OCI-LY3 (cell line): ENCODE measurements at regions not wholly inside any gene's neighbourhood (a gene's known extent, or its start where the extent isn't known, plus 50 kb on each side); places are given as distances from the start of the nearest gene placed in this dataset.

Experiments used
- H2AFZ ChIP-seq: fragments of 200-600, 300-600 bp; shearing (Covaris generic); 2 replicates; pipeline ENCODE4 v1.6.0; 2014; ENCODE audit warnings: antibody characterized with exemption, low read depth, low read length
- H3K27ac ChIP-seq: fragments of 200-600, 300-600 bp; sonication (generic); 2 replicates; pipeline ENCODE4 v1.5.1; 2014; ENCODE audit warnings: mild to moderate bottlenecking, low read length, moderate library complexity, mixed read lengths
- H3K27me3 ChIP-seq: fragments of 200-600, 300-600 bp; sonication (generic); 2 replicates; pipeline ENCODE4 v1.6.1; 2014; ENCODE audit warnings: low read depth, low read length, mixed read lengths
- H3K36me3 ChIP-seq: fragments of 200-600, 300-600 bp; sonication (generic); replicated peaks from 2 replicates; pipeline ENCODE3; 2014; ENCODE audit warnings: low read depth, low read length, mixed read lengths
- H3K4me1 ChIP-seq: fragments of 300-600, 200-600 bp; sonication (generic); 2 replicates; pipeline ENCODE4 v1.6.1; 2014; ENCODE audit warnings: low read length, mixed read lengths
- H3K4me2 ChIP-seq: fragments of 200-600, 300-600 bp; sonication (generic); 2 replicates; pipeline ENCODE4 v1.6.1; 2014; ENCODE audit warnings: low read length, mixed read lengths
- H3K4me3 ChIP-seq: fragments of 300-600, 200-600 bp; sonication (generic); 2 replicates; pipeline ENCODE4 v1.5.1; 2014; ENCODE audit warnings: antibody characterized with exemption, mild to moderate bottlenecking, low read length, moderate library complexity
- H3K79me2 ChIP-seq: fragments of 300-600, 200-600 bp; shearing (Covaris generic); 2 replicates; pipeline ENCODE4 v1.6.1; 2014; ENCODE audit warnings: mild to moderate bottlenecking, low read length, mixed read lengths
- H3K9ac ChIP-seq: fragments of 300-600, 200-600 bp; shearing (Covaris generic); 2 replicates; pipeline ENCODE4 v1.6.0; 2014; ENCODE audit warnings: mild to moderate bottlenecking, low read length, moderate library complexity
- H3K9me3 ChIP-seq: fragments of 200-600, 300-600 bp; shearing (Covaris generic); 2 replicates; pipeline ENCODE4 v1.6.1; 2014; ENCODE audit warnings: low read length, mixed read lengths; ENCODE audit not compliant: insufficient read depth
- H4K20me1 ChIP-seq: fragments of 200-600, 300-600 bp; sonication (generic); 2 replicates; pipeline ENCODE4 v1.6.1; 2016; ENCODE audit warnings: low read length, mixed read lengths; ENCODE audit not compliant: insufficient read depth
- CTCF ChIP-seq: fragments of 200-600, 300-600 bp; sonication (generic); IDR thresholded peaks from 2 replicates; pipeline ENCODE4 v1.5.1; 2014; ENCODE audit warnings: antibody characterized with exemption, low read length, low read depth
- EZH2phosphoT487 ChIP-seq: fragments of 200-600 bp; shearing (Covaris generic); IDR thresholded peaks from 2 replicates; pipeline ENCODE4 v1.6.1; 2018; ENCODE audit warnings: antibody characterized with exemption, mixed run types, low read depth

DNA sequence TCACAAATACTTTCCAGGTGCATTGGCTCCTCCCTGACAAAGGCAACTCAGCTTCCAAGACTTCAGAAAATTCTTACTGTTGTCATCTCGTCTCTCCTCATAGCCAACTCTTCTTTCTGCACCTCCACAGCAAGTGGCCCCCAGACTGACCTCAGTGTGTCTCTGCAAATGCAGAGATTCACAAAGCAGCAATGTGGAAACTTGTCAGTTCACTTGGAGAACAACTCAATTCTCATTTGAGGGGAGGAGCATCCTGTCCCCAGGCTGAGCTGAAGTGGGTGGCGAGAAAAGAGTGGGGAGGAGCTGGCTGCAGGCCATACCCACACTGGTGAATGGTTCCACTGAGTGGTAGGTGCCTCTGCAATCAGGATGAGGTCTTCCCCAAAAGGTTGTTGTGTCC, 248.7 kb upstream of the IL12A start:
- Histone ChIP-seq H3K9ac (no peak overlapping the region), H3K9me3 (no peaks in the 10 kb centered on the region), H4K20me1 (no peaks in the 10 kb centered on the region), H3K4me3 (no peak overlapping the region), H2AFZ (no peak overlapping the region; the same call in 1 of the 2 replicates), H3K4me1 (no peaks in the 10 kb centered on the region), H3K27ac (no peak overlapping the region), H3K27me3 (0 out of 2 replicates have a peak, but pooled peaks cover 2% of the 10 kb centered on the region), H3K4me2 (no peak overlapping the region), H3K36me3 (no peaks in the 10 kb centered on the region), H3K79me2 (no peaks in the 10 kb centered on the region)
- TF ChIP-seq EZH2phosphoT487 (no peak), CTCF (no peak)

GRCh38 chr3:159741281-159741680, 247.4 kb upstream of the IL12A start:
- Histone ChIP-seq H3K4me3 (no peak overlapping the region), H3K36me3 (no peaks in the 10 kb centered on the region), H3K9ac (no peak overlapping the region), H2AFZ (no peak overlapping the region), H4K20me1 (no peaks in the 10 kb centered on the region), H3K9me3 (no peaks in the 10 kb centered on the region), H3K4me1 (no peaks in the 10 kb centered on the region), H3K27ac (no peak overlapping the region), H3K4me2 (no peak overlapping the region), H3K27me3 (0 out of 2 replicates have a peak, but pooled peaks cover 2% of the 10 kb centered on the region), H3K79me2 (no peaks in the 10 kb centered on the region)
- TF ChIP-seq CTCF (no peak), EZH2phosphoT487 (no peak)

GRCh38 chr3:159748425-159748824, 240.2 kb upstream of the IL12A start:
- H3K9me3 ChIP-seq: no peaks in the 10 kb centered on the region
- no peak overlapping the region for H3K4me3 ChIP-seq
- H4K20me1 ChIP-seq: no peaks in the 10 kb centered on the region
- H3K79me2 ChIP-seq: no peaks in the 10 kb centered on the region
- no peak overlapping the region for H3K9ac ChIP-seq
- H3K27ac ChIP-seq: no peak overlapping the region
- no peak overlapping the region for H3K4me2 ChIP-seq
- H3K36me3 ChIP-seq: no peaks in the 10 kb centered on the region
- TF ChIP-seq EZH2phosphoT487 (no peak), CTCF (no peak)
- no peaks in the 10 kb centered on the region for H3K4me1 ChIP-seq
- H3K27me3 ChIP-seq: 0 out of 2 replicates have a peak, but pooled peaks cover 3% of the 10 kb centered on the region
- no peak overlapping the region for H2AFZ ChIP-seq

DNA sequence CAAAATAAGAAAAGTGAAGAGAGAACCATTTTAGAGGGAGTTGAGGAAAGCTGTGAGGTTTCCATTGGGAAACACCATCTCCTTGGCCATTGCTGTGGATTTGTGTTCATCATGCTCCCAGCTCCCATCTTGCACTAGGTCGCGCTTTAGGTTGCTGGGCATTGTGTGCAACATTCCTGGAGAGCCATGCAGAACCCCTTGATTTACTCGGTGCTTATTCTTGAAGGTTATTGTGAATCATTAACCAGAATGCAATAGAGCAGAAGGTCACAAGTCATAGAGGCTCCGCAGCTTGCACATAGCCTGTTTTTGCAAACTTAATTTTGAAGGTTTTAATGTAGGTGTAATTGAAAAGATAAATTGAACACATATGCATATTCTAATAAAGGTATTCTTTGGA, 239.2 kb upstream of the IL12A start:
- no peak overlapping the region for H2AFZ ChIP-seq
- H3K9ac ChIP-seq: no peak overlapping the region
- no peak overlapping the region for H3K4me2 ChIP-seq
- TF ChIP-seq EZH2phosphoT487: no peak
- no peak overlapping the region for H3K27ac ChIP-seq
- H3K4me1 ChIP-seq: no peaks in the 10 kb centered on the region
- no peaks in the 10 kb centered on the region for H3K36me3 ChIP-seq
- no peaks in the 10 kb centered on the region for H3K79me2 ChIP-seq
- H3K9me3 ChIP-seq: no peaks in the 10 kb centered on the region
- 0 out of 2 replicates have a peak, but pooled peaks cover 3% of the 10 kb centered on the region for H3K27me3 ChIP-seq
- H3K4me3 ChIP-seq: no peak overlapping the region
- no peaks in the 10 kb centered on the region for H4K20me1 ChIP-seq
